Kidney epithelial cell (primary cell): ENCODE measurements at regions not wholly inside any gene's neighbourhood (a gene's known extent, or its start where the extent isn't known, plus 50 kb on each side); places are given as distances from the start of the nearest gene placed in this dataset.

Experiments used
- DNase-seq: peaks from one replicate; pipeline ENCODE4 v3.0.0-alpha.2; 2010; ENCODE audit warnings: low read depth
- H3K27me3 ChIP-seq: 2 replicates; pipeline ENCODE4 v1.6.0; 2011; ENCODE audit warnings: low read length; ENCODE audit not compliant: control insufficient read depth, insufficient read depth
- H3K36me3 ChIP-seq: 2 replicates; pipeline ENCODE4 v1.5.1; 2011; ENCODE audit warnings: low read length; ENCODE audit not compliant: control insufficient read depth, insufficient read depth
- H3K4me3 ChIP-seq: 2 replicates; pipeline ENCODE4 v1.5.1; 2011; ENCODE audit warnings: low read depth, mild to moderate bottlenecking, control low read depth, low read length
- TF ChIP-seq, protein P1 (sequence below): IDR thresholded peaks from 2 replicates; pipeline ENCODE4 v1.5.1; 2011; ENCODE audit warnings: mild to moderate bottlenecking, moderate library complexity, low read length, control low read depth, inconsistent platforms; ENCODE audit not compliant: insufficient read depth, poor library complexity, severe bottlenecking

DNA sequence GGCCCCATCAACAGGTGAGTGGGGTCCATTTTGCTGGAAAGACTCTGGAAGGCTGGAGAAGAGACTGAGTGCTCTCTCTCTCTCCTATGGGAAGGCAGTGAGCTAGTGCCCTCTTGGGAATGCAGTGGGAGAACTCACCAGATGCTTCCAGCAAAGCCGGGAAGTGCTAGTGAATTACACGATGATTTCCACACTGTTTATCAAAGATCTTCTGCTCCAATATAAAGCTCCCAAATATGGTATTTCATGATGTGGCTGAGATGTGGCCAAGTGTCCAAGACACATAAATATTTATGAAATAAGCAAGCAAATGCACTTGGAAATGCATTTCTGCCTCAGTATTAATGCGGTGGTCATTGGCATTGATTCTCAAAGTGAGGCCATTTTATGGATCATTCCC is 135.9 kb downstream of the VAPA start:
- TF ChIP-seq, protein P1, sequence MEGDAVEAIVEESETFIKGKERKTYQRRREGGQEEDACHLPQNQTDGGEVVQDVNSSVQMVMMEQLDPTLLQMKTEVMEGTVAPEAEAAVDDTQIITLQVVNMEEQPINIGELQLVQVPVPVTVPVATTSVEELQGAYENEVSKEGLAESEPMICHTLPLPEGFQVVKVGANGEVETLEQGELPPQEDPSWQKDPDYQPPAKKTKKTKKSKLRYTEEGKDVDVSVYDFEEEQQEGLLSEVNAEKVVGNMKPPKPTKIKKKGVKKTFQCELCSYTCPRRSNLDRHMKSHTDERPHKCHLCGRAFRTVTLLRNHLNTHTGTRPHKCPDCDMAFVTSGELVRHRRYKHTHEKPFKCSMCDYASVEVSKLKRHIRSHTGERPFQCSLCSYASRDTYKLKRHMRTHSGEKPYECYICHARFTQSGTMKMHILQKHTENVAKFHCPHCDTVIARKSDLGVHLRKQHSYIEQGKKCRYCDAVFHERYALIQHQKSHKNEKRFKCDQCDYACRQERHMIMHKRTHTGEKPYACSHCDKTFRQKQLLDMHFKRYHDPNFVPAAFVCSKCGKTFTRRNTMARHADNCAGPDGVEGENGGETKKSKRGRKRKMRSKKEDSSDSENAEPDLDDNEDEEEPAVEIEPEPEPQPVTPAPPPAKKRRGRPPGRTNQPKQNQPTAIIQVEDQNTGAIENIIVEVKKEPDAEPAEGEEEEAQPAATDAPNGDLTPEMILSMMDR, result no peak
- Histone ChIP-seq H3K4me3 (no peak overlapping the region), H3K36me3 (no peaks in the 10 kb centered on the region), H3K27me3 (no peaks in the 10 kb centered on the region)
- no peak for DNase-seq

DNA sequence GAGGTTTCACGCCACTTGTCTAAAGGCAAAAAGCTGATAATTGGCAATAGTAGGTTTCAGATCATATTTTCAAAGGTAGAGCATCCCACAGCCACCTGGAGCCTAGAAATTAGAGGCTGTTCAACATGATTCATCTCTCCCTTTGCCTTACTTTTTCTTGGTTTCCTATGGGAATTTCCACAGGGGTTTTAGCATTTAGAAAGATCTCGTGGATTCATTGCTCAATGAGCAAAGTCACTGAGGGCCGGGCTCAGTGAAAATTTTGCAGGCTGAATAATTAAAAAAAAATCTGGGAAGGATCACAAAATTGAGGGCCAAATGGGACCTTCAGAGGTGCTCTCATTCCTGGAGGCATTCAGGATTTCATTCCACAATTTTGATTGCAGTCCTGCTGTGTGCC is 137.1 kb downstream of the VAPA start:
- no peaks in the 10 kb centered on the region for H3K36me3 ChIP-seq
- H3K27me3 ChIP-seq, result no peaks in the 10 kb centered on the region
- no peak for DNase-seq
- TF ChIP-seq, protein P1, result no peak
- H3K4me3 ChIP-seq, result no peak overlapping the region

DNA sequence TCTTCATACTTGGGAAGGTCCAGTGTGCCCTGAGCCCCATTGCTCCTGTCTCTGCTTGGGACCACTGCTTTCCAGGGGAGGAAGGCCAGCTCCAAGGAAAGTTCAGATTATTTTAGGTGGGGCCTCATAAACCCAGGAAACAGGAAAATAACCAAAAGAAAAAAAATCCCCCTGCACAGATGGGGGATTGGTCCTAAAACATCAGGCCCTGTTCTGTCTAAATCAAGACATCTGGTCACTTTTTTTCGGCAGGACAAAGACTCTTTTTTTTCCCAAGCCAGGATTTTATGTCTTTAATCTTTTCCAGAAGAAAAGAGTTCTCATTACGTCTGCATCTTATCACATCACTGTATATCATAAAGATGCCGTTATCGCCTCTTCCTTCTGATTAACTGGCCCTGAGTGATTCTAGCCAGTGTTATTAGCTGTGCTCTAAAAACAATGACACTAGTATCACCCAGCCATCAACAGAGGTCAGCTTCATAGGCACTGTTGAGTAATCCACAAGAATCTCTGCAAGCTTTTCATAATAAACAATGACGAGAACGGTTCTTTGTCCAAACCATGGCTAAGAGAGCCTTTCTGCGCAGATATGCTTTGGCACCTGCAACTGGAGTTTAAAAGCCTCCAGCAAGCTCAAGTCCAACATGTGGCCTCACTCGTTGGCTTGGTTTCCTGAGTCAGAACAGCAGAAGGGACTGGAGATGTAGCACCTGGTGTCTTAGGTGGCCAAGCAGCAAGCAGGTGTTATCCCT is 138.2 kb downstream of the VAPA start:
- DNase-seq, result no peak
- Histone ChIP-seq H3K36me3 (no peaks in the 10 kb centered on the region), H3K27me3 (no peaks in the 10 kb centered on the region), H3K4me3 (no peak overlapping the region)
- TF ChIP-seq, protein P1, result no peak

DNA sequence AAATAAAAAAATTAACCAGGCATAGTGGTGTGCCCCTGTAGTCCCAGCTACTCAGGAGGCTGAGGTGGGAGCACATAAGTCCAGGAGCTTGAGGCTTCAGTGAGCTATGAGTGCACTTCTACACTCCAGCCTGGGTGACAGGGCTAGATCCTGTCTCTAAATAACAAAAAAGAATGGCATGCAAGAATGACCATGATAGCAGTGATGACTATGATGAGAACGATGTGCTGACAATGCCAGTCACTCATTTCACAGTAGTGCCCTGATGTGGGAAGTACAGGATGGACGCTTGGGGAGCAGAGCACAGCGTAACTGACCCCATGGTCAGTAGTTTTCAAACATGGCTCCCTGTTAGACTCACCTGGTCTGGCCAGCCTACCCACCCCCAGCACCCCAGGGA is 139.1 kb downstream of the VAPA start:
- no peak for DNase-seq
- H3K36me3 ChIP-seq, result no peaks in the 10 kb centered on the region

DNA sequence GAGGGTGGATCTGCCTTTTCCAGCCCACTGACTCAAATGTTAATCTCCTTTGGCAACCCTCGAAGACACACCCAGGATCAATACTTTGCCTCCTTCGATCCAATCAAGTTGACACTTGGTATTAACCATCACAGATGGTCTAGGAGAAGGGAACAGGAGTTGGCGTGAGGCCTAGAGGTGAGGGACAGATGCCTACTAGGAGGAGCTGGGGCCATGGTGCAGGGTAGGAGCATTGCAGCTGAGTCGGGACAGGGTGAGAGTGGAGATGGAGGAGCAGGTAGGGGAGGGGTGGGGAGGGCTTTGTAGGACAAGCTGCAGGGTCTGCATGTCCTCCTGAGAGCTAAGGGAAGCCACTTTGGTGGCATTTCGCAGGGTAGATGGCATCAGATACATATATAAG is 140.0 kb downstream of the VAPA start:
- no peak overlapping the region for H3K4me3 ChIP-seq
- H3K36me3 ChIP-seq, result no peaks in the 10 kb centered on the region
- TF ChIP-seq, protein P1, result no peak
- no peaks in the 10 kb centered on the region for H3K27me3 ChIP-seq
- DNase-seq, result no peak

More for the DNA sequence above, 139.1 kb downstream of the VAPA start:
- TF ChIP-seq, protein P1, result no peak
- Histone ChIP-seq H3K4me3 (no peak overlapping the region), H3K27me3 (no peaks in the 10 kb centered on the region)

DNA sequence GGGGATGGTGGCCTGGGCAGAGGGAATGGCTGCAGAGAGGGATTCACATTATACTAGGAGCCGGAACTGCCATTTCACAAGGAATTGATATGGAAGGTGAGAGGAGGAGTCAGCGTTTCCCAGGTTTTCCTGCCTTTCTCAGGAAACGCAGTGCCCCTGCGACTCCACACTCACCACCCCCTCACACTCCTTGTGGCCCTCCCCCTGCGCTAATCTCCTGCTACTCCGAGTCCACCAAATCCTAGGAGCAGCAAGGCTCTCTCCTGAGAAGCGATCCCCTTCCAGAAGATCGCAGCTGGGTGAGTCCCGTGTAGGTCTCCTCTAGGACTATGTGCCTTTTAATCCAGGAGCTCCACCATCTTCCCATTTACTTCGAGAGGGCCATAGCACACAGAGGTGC is 140.6 kb downstream of the VAPA start:
- H3K4me3 ChIP-seq, result no peak overlapping the region
- H3K27me3 ChIP-seq, result no peaks in the 10 kb centered on the region
- H3K36me3 ChIP-seq, result no peaks in the 10 kb centered on the region
- DNase-seq, result no peak
- TF ChIP-seq, protein P1, result no peak
